ENCODE measurements at regions not wholly inside any gene's neighbourhood (a gene's known extent, or its start where the extent isn't known, plus 50 kb on each side); places are given as distances from the start of the nearest gene placed in this dataset.

GRCh38 chr5:113800686-113801085, 287.2 kb downstream of the YTHDC2 start:
- DNase-seq, result no peak

DNA sequence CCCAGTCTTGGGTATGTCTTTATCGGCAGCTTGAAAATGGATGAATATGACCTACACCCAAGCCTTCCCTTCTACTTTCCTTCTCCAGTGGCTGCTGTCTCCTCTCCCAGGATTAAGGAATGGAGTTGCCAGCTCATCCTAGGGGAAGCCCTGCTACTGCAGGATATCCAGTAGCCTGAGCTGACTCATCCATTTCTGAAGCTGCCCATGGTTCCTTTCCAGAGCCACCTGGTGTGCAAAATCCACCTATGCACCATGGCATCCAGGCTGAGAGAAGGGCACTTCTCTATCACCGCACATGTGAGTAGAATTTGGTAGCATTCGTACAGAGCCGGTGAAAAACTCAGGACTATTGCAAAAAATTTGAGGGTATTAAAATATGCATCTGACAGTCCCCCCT, 290.8 kb downstream of the YTHDC2 start:
- no peak for DNase-seq

DNA sequence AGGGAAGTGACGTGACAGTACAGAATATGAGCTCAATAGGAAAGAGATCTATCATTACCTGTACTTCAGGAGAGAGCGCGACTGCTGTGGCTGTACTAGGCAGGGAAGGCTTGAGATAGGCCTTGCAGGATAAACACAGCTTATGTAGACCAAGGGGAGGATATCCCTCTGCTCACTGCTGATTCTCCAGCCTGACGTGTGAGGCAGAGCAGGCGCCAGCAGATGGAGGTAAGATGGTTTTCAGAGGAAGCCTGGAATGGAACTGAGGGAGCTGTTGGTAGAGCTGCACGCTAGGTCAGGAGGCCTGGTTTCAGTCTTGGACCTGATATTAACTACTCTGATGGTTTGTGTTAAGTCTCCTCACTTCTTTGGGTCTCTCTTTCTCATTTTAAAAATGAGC, 291.4 kb downstream of the YTHDC2 start:
- no peak for DNase-seq

- peak; percentile 36 for DNase-seq
Observed at GRCh38 chr5:113806250-113806649, 292.8 kb downstream of the YTHDC2 start.

DNA sequence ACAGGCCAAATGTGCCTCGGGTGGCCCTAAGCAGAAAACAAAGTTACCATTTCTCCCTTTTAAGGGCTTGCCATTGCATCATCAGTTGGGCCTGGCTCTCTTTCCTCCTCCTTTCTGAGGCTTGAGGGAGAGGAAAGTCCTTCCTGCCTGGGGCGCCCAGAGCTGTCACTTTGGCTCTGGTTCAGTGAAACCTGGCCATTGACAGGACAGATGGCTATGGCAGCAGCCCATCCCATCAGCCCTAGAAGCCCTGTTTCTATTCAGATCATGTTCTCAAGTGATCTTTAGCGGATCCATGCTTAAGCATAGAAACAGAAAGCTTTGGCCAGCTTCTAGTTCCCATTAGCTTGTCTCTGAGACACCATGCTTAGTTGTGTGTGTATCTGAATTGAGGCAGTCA, 293.4 kb downstream of the YTHDC2 start:
- DNase-seq, result peak; percentile 60

DNA sequence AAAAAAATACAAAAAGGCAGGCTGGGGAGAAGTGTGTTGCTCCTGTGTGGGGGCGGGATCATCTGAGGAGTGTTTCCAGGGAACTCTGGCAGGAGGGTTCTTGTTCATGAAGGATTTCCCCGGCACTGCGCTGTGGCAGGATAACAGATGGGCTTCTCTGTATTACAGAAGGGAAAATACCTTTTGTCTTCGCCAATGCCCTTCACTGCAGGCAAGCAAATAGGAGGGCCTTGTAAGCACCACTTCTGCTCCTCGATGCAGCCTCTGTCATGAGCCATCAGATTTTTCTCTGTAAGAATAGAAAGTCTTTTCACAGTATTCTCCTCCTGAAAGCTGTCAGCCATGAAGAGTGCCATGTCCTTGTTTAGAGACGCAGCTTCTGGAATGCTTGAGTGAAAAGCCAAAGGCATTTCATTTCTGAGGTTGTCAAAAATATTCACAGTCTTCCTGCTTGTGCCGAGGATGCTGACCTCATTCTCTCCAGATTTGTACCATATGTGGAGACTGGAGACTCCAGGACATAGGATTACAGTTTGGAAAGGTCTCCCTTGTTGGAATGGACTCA, 294.0 kb downstream of the YTHDC2 start:
- peak; percentile 89 for DNase-seq

DNA sequence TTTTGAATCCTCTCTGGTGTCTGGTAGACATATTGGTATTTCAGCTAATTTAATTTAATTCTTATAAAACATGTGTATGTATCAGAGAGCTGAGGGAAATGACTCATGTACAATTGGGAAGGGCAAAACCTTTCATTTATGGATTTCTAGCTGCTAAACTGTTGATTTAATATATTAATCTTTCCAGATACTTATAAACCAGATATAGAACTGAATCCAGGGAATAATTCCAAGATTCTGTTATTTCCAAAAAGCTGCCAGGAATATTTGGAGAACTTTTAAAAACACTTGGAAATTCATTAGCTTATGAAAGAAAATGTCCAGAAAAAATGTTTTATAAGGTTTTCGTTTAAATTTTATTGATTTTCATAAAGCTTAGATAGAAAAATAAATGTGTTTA, 295.5 kb downstream of the YTHDC2 start:
- DNase-seq, result peak; percentile 40

GRCh38 chr5:113809626-113810025, 296.1 kb downstream of the YTHDC2 start:
- DNase-seq, result peak; percentile 65

DNA sequence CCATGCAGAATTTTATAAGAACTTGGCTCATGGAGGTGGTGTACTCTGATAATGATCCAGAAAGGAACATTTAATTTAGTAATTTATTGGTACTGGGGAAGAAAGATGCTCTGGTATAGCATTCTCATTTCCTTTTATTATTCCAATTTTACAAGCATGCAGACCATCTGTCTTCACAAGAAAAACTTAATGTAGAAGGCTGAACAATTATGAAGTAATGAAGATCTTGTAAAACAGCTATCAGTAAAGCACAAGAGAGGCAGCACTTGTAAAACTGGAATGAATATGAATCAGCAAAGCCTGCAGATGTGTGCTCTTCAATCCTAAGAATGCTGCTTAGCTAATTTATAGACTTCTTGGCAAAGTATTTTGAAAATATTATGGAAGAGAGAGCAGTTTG, 300.0 kb downstream of the YTHDC2 start:
- DNase-seq, result no peak

GRCh38 chr5:113817683-113818082, 304.2 kb downstream of the YTHDC2 start:
- no peak for DNase-seq

DNA sequence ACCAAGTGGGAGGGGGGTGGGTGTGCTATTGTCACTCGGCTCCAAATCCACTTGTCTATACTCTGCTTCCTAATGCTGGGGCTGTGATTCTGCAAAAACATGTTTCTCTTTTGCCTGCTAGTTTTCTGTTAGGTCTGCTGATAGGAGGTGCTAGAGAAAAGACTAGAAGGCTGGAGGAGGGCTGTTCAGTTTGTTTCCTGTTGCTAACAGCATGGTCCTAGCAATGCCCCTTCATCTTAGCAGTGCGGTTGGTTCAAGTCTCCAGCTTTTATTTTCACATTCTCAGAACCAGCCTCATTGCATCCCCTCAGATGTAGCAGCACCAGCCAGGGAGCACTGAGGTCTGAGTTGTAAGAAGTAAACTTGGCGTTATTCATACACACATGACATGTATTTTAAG, 310.2 kb downstream of the YTHDC2 start:
- DNase-seq, result no peak

DNA sequence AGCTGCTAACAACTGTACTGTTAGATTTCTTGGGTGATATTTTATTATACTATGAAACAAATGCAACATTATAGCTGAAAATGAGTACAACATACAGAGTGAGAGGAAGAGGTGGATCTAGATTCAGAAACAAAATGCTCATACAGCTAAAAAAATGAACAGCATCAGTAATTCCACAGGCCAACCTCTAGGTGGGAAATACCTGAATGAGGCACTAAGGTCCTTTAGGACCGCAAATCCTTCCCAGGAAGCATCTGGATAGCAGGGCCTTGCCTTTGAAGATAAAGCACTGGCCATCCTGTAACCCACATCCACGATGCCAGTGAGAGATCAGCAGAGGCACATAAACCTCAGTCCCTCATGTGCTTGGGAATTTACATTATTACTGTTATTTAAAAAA, 310.8 kb downstream of the YTHDC2 start:
- no peak for DNase-seq

GRCh38 chr5:113825176-113825575, 311.7 kb downstream of the YTHDC2 start:
- no peak for DNase-seq

DNA sequence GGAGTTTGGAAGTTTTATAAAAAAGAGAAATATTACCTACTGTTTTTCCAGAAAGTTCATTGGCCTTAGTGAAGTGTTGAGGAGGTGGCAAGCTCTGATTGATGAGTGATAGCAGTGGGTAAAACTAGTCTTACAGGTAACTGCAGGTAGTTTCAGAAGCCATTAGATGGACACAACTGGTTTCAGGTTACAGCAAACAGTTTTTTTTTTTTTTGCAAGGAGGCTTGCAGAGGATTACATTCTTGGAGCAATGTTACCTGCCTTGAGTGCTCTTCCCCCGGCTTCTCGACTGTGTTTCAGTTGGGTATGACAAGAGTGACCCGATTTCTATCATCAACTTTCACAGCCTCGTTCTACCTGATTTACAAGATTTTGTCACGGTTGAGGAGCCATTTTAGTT, 333.4 kb downstream of the YTHDC2 start:
- DNase-seq, result no peak

GRCh38 chr5:113864437-113864836, 350.9 kb downstream of the YTHDC2 start:
- DNase-seq, result no peak

- DNase-seq, result no peak
Observed at GRCh38 chr5:113866763-113867162, 353.3 kb downstream of the YTHDC2 start.

DNA sequence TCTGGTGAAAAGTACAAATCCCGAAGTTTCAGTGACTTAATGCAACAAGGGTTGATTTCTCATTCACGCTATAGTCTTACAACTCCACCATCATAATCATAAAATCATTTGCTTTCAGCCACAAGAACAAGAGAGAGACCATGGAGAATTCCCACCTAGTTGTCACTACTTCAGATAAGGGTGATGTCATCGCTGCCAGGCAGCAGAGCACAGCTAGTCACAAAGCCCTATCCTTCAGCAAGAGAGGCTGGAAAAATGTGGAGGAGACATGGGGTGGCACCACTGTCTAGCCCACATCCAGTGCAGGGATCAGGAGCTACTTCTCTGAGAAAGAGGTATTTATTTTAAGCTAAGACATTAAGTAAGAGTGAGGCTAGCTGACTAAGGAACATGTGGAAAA, 356.1 kb downstream of the YTHDC2 start:
- DNase-seq, result no peak

GRCh38 chr5:113871972-113872371, 358.5 kb downstream of the YTHDC2 start:
- no peak for DNase-seq

- DNase-seq, result no peak
Observed at GRCh38 chr5:113875096-113875495, 361.6 kb downstream of the YTHDC2 start.

DNA sequence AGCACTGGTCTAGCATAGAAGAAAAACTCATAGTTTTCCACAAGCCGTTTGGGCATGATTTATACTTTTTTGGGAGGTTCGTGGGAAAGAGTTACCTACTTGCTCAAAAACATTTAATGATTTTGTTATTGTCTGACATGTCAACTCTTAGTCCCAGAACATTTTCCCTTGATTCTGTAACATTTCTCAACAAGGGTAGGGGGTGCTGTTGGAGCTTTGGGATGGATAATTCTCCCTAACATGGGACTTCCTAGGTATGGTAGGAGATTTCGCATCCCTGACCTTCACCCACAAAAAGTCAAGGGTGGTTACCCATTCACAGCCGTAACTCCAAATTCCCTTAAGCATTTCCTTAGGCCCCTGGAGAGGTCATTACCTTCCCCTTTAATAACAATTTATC, 378.0 kb downstream of the YTHDC2 start:
- DNase-seq, result no peak

- DNase-seq, result no peak
Observed at GRCh38 chr5:113896789-113897188, 383.3 kb downstream of the YTHDC2 start.

GRCh38 chr5:113897748-113898147, 384.3 kb downstream of the YTHDC2 start:
- DNase-seq, result peak; percentile 77

- DNase-seq, result no peak
Observed at GRCh38 chr5:113900141-113900540, 386.6 kb downstream of the YTHDC2 start.

GRCh38 chr5:113900816-113901215, 387.3 kb downstream of the YTHDC2 start:
- DNase-seq, result no peak

DNA sequence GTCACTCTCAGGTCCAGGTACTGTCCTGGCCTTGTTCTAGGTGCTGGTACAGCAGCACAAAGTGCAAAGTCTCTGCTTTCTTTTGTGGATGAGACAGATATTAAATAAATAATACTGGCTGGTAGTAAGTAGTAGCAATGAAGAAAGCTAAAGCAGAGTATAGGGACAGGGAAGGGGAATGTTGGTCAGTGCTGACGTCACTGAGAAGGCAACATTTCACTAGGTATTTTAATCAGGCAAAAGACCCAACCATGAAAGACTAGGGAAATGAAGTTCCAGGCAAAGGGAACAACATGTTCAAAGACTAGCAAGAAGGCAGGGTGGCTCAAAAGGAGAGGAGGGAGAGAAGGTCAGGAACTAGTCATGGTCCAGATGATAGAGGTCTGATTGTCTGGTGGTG, 388.2 kb downstream of the YTHDC2 start:
- no peak for DNase-seq

Data from muscle of arm (tissue), 1 donor.